ENCODE measurements at regions not wholly inside any gene's neighbourhood (a gene's known extent, or its start where the extent isn't known, plus 50 kb on each side); places are given as distances from the start of the nearest gene placed in this dataset.
A peak's percentile ranks its signal among the peaks of the same experiment; 100 is the strongest.

- TF ChIP-seq REST (IDR thresholded peaks at IDR 0.05; ENCODE audit: borderline replicate concordance): no peak
- peak; percentile 68 for TF ChIP-seq CTCF (IDR thresholded peaks at IDR 0.05; ENCODE audit: poor library complexity, severe bottlenecking)
- TF ChIP-seq TAF1 (IDR thresholded peaks at IDR 0.05; ENCODE audit: low read depth): no peak
- TF ChIP-seq EP300 (conservative IDR thresholded peaks at IDR 0.05; ENCODE audit: poor library complexity, severe bottlenecking): no peak
- no peak for TF ChIP-seq POLR2AphosphoS5 (IDR thresholded peaks at IDR 0.05)
- no peak for TF ChIP-seq EZH2 (IDR thresholded peaks at IDR 0.05; ENCODE audit: borderline replicate concordance, insufficient read depth, low read length, poor library complexity, severe bottlenecking)
- peak; percentile 66 for TF ChIP-seq SMC3 (conservative IDR thresholded peaks at IDR 0.05; ENCODE audit: poor library complexity)
- TF ChIP-seq RAD21 (conservative IDR thresholded peaks at IDR 0.05): peak; percentile 74
- TF ChIP-seq MXI1 (conservative IDR thresholded peaks at IDR 0.05; ENCODE audit: poor library complexity, severe bottlenecking): no peak
These were observed 283.2 kb downstream of the INSIG2 start for GRCh38 chr2:118371515-118371914.
